Subcutaneous abdominal adipose tissue (tissue), 5 donors: ENCODE measurements at regions not wholly inside any gene's neighbourhood (a gene's known extent, or its start where the extent isn't known, plus 50 kb on each side); places are given as distances from the start of the nearest gene placed in this dataset.

Experiments
- H3K27ac ChIP-seq: one replicate; pipeline ENCODE4 v1.7.0; 2013; ENCODE audit warnings: low read depth, mild to moderate bottlenecking, inconsistent platforms, low read length, moderate library complexity
- H3K27me3 ChIP-seq, 5 donors: one replicate each; pipeline ENCODE4 v1.7.0; 2013; ENCODE audit warnings: low read length in 5 of 5, inconsistent platforms in 1 of 5; ENCODE audit not compliant: control insufficient read depth in 5 of 5, insufficient read depth in 4 of 5
- H3K36me3 ChIP-seq, 5 donors: one replicate each; pipeline ENCODE4 v1.7.0; 2013; ENCODE audit warnings: low read length in 5 of 5; ENCODE audit not compliant: control insufficient read depth in 5 of 5, insufficient read depth in 5 of 5
- H3K4me1 ChIP-seq, 5 donors: one replicate each; pipeline ENCODE4 v1.7.0; 2013; ENCODE audit warnings: low read length in 5 of 5, mild to moderate bottlenecking in 3 of 5, moderate library complexity in 1 of 5; ENCODE audit not compliant: control insufficient read depth in 5 of 5, insufficient read depth in 5 of 5
- H3K4me3 ChIP-seq, 5 donors: one replicate each; pipeline ENCODE4 v1.7.0; 2013; ENCODE audit warnings: low read length in 5 of 5, low read depth in 1 of 5
- H3K9ac ChIP-seq, 5 donors: one replicate each; pipeline ENCODE4 v1.7.0; 2013; ENCODE audit warnings: low read length in 5 of 5, mild to moderate bottlenecking in 4 of 5, moderate library complexity in 3 of 5
- H3K9me3 ChIP-seq, 5 donors: one replicate each; pipeline ENCODE4 v1.7.0; 2013; ENCODE audit warnings: low read length in 5 of 5; ENCODE audit not compliant: control insufficient read depth in 5 of 5
- donor health status: healthy.
- donor health status: healthy.
- donor health status: healthy.
- donor health status: healthy.
- donor health status: healthy.

DNA sequence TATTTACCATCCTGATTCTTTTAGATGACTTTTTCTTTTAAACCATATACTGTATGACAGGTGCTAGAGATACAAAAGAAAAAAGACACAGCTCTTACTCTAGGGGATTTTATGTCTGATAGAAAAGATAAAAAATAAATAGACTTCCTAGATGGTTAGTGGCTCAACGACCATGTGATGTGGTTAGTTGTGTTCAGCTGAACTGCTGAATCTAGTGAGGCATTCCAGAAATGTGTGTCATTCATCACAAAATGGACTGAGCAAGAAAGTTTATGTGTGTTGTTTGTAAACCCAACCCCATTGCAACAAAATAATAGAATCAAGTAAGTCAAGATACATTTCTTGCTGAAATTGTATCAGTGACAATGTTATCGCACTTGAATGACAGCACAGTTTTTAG, 205.8 kb upstream of the LYPLAL1 start:
- H3K9me3 ChIP-seq, result peaks cover 0 to 8% (median 5%) of the 10 kb centered on the region in 5 donors
- H3K9ac ChIP-seq, result no peak overlapping the region
- no peak overlapping the region for H3K4me3 ChIP-seq
- H3K27me3 ChIP-seq, result no peaks in the 10 kb centered on the region
- H3K4me1 ChIP-seq, result peaks cover 0 to 21% (median 10%) of the 10 kb centered on the region in 5 donors
- no peak overlapping the region for H3K27ac ChIP-seq
- no peaks in the 10 kb centered on the region for H3K36me3 ChIP-seq

DNA sequence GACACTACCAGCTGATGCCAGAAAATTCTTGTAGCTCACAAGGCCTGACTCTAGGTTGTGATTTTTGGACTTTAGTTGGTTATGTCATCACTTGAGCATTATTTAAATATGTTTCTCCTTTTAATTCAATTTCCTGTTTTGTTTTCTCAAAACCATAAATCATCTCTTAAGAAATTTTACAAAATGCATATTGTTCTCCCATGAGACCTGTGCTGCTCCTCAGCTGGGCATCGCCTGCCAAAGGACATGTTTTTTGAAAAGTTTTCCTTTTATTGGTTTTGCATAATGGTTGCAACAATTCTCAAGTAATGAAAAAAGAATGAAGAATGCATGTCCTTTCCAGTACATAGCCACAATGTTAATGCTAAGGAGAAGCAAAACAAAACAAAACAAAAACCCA, 204.7 kb upstream of the LYPLAL1 start:
- H3K27ac ChIP-seq, result no peak overlapping the region
- no peak overlapping the region for H3K9ac ChIP-seq
- no peaks in the 10 kb centered on the region for H3K36me3 ChIP-seq
- H3K9me3 ChIP-seq, result peaks cover 0 to 8% (median 5%) of the 10 kb centered on the region in 5 donors
- H3K4me1 ChIP-seq, result peaks cover 0 to 21% (median 10%) of the 10 kb centered on the region in 5 donors
- H3K4me3 ChIP-seq, result no peak overlapping the region
- no peaks in the 10 kb centered on the region for H3K27me3 ChIP-seq

DNA sequence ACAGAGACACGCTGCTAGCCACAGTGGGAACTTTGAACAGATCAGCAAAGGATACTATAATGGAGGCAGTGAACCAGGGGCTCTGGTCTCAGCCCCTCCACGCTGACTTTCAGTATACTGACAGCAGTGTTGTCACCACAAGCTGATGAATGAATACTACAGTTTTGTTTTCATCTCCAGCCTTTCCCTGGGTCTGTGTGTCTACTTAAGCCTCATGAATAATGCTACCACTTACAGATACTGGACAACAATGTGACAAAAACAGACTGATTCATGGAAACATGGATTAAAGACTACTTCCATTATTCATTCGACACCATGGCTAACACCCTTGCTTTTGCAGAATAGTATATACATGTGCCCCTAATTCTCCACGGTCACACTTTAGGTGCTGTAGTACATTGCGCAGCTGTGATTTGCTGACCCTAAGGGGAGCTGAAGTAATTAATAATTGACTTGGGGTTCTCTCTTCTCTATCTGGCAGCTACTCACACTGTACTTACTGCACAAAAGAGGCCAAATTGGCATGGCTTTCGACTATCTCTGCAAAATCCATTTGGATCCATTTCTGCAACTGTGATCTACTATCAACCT, 203.2 kb upstream of the LYPLAL1 start:
- peaks cover 0 to 21% (median 10%) of the 10 kb centered on the region in 5 donors for H3K4me1 ChIP-seq
- H3K4me3 ChIP-seq, result no peak overlapping the region
- peaks cover 0 to 8% (median 5%) of the 10 kb centered on the region in 5 donors for H3K9me3 ChIP-seq
- no peaks in the 10 kb centered on the region for H3K27me3 ChIP-seq
- H3K27ac ChIP-seq, result no peak overlapping the region
- H3K36me3 ChIP-seq, result no peaks in the 10 kb centered on the region
- no peak overlapping the region for H3K9ac ChIP-seq

DNA sequence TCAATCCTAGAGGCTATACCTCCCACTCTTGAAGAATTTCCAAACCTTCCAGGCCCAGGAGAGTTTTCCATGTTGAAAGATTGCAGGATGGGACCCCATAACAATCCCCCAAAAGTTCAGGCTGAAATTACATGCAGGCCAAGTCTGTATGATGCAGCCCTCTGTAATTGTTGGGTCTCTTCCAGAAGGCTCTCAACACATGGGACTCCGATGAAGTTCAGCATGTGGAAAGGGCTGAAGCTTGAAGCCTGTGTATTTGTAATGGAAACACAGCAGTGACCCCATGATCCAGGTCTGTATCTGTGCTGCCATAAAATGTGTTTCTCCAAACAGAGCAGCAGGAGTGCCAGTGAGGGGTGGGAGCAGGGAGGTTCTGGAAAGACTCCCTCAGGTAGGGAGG, 202.5 kb upstream of the LYPLAL1 start:
- Histone ChIP-seq H3K27ac (no peak overlapping the region), H3K4me3 (no peak overlapping the region), H3K36me3 (no peaks in the 10 kb centered on the region), H3K9ac (no peak overlapping the region), H3K9me3 (peaks cover 0 to 8% (median 5%) of the 10 kb centered on the region in 5 donors), H3K27me3 (no peaks in the 10 kb centered on the region), H3K4me1 (peaks cover 0 to 21% (median 10%) of the 10 kb centered on the region in 5 donors)

DNA sequence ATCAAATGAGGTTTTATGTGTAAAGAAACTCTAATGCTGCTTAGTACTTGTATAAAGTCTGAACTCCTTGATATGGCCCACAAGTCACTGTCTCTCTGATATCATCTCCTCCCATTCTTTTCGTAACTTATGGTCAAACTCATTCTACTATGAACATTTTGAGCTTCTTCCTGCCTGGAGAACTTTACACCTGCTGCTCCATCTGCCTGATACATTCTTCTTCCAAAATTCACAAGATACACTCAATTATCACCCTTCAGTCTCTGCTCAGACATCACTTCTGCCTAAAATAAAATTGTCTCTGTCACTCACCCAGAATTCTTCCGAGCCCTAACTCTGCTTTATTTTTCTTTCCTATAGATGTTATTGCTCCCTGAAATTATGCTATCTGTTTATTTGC, 192.8 kb upstream of the LYPLAL1 start:
- H3K4me3 ChIP-seq, result no peak overlapping the region
- no peaks in the 10 kb centered on the region for H3K9me3 ChIP-seq
- H3K9ac ChIP-seq, result no peak overlapping the region
- H3K36me3 ChIP-seq, result no peaks in the 10 kb centered on the region
- no peaks in the 10 kb centered on the region for H3K4me1 ChIP-seq
- no peaks in the 10 kb centered on the region for H3K27me3 ChIP-seq
- no peak overlapping the region for H3K27ac ChIP-seq

DNA sequence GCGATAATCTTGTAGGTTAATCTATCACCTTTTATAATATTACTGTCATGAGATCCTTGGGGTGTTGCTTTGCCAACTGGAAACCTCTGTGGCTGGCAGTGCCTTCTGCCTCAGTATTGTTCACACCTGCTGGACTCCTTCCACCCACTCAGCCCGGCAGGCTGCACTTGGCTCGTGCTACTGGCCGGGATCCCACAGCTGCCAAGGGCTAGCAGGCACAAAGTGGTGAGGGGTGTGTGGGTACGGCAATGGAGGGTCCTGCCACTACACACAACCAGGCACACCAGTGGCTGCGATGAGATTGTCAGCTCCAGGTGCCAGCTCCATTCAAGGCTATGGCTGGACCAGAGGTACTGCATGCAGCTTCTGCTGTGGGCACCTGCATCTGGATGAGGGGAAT, 191.2 kb upstream of the LYPLAL1 start:
- no peak overlapping the region for H3K9ac ChIP-seq
- H3K9me3 ChIP-seq, result no peaks in the 10 kb centered on the region
- H3K27me3 ChIP-seq, result no peaks in the 10 kb centered on the region
- no peak overlapping the region for H3K27ac ChIP-seq
- no peaks in the 10 kb centered on the region for H3K4me1 ChIP-seq
- H3K4me3 ChIP-seq, result no peak overlapping the region
- H3K36me3 ChIP-seq, result no peaks in the 10 kb centered on the region

DNA sequence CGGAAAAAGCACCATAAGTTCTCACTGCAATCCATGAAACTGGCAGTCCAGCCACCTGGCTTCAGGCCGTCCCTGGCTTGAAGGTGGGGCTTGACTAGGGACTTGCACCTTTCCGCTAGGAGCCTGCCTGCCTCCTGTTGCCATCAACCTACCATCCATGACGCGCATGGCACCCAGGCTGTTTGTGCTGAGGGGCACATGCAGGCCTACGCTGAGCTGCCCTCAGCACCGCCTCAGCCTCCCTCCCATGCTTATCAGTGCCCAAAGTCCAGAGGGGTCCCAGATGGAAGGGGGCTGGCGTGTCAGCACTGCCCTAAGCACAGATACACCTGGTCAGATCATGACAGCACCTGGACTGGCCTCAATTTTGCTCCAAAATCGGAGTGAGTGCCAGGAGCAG, 190.2 kb upstream of the LYPLAL1 start:
- Histone ChIP-seq H3K27me3 (no peaks in the 10 kb centered on the region), H3K9ac (no peak overlapping the region), H3K4me3 (no peak overlapping the region), H3K9me3 (peaks cover 0 to under 1% (median 0%) of the 10 kb centered on the region in 5 donors), H3K4me1 (no peaks in the 10 kb centered on the region), H3K27ac (no peak overlapping the region), H3K36me3 (no peaks in the 10 kb centered on the region)

DNA sequence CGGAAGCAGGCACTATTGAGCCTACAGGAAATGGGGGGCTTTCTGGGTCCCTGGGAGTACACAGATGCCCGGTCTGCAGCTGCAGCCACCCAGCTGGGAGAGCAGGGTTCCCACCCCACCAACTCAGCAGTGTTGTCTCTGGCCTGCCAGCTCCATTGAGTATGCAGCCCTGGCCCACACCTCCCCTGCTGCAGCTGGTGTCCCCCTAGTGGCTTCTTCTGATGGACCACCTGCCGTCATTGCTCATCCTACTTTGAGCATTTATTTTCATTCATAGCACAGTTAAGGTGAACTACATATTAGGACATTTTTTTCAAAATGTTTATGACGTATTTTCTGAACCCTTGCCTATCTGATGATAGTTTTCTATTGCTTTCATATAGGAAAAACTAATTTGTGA, 189.8 kb upstream of the LYPLAL1 start:
- Histone ChIP-seq H3K9me3 (peaks cover 0 to 2% (median 0%) of the 10 kb centered on the region in 5 donors), H3K4me3 (no peak overlapping the region), H3K27ac (no peak overlapping the region), H3K4me1 (no peaks in the 10 kb centered on the region), H3K27me3 (no peaks in the 10 kb centered on the region), H3K9ac (no peak overlapping the region), H3K36me3 (no peaks in the 10 kb centered on the region)

DNA sequence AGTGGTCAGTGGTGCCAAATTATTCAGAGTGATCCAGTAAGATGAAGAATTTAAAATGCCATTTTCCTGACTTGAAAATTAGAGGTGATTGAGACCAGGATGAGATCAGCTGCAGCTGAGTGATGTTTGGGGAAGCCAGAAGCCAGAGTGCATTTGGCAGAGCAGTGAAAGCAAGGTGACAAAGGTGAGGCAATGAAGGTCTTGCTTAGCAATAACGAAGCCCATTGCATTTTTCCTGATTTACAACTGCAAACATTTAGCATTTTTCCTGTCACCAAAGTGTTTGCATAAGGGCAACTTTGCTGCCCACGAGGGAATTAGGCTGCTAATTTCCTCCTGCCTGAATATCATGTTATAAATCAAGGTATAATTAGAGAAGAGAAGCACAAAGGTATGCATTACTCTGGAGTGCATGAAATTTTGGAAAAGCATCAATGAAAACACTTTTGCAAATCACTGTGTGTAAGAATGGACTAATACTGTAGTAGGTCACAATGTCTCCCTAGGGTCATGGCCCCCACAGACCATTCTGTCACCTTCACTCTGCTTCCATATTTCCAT, 188.2 kb upstream of the LYPLAL1 start:
- Histone ChIP-seq H3K9ac (no peak overlapping the region), H3K36me3 (no peaks in the 10 kb centered on the region), H3K4me3 (no peak overlapping the region), H3K27ac (no peak overlapping the region), H3K27me3 (no peaks in the 10 kb centered on the region), H3K4me1 (no peaks in the 10 kb centered on the region), H3K9me3 (peaks cover 0 to 2% (median 0%) of the 10 kb centered on the region in 5 donors)

DNA sequence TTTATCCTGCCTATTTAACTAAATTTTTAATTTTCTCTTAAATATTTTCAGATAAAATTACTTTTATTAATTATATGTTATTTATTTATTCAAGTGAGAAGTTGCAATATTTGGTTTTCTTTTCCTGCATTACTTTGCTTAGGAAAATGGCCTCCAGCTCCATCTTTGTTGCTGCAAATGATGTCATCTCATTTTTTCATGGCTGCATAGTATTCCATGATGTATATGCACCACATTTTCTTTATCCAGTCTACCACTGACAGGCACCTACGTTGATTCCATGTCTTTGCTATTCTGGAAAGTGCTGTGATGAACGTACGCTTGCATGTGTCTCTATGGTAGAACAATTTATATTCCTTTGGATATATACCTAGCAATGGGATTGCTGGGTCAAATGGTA, 186.9 kb upstream of the LYPLAL1 start:
- Histone ChIP-seq H3K36me3 (no peaks in the 10 kb centered on the region), H3K9me3 (peaks cover 0 to 2% (median 0%) of the 10 kb centered on the region in 5 donors), H3K4me1 (no peaks in the 10 kb centered on the region), H3K27me3 (no peaks in the 10 kb centered on the region), H3K4me3 (no peak overlapping the region), H3K27ac (no peak overlapping the region), H3K9ac (no peak overlapping the region)
